ENCODE measurements at regions not wholly inside any gene's neighbourhood (a gene's known extent, or its start where the extent isn't known, plus 50 kb on each side); places are given as distances from the start of the nearest gene placed in this dataset.
A peak's percentile ranks its signal among the peaks of the same experiment; 100 is the strongest.
"Not testable (repeated sequence)": the region's sequence is repeated elsewhere in the genome, so short reads cannot be mapped to it uniquely, and the experiment has no call there.

DNA sequence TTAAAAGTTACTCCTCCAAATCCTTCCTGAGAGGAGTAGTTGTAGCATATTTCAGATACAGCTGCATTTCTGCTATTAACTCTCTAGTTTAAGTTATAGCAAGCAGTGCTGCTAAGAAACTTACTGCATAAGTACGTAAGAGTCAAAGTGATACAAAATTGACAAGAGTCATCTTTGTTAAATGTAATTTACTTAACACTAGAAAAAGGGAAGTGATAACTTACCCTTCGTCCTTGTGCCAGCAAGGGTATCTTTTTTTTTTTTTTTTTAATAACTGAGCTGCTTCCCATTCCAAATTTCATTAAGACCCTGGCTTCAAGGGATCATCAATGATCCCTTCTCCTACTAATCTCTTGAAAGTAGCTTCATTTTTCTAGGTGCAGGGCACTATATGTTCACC, 493.0 kb downstream of the PLCL1 start:
- no peak for DNase-seq (ENCODE audit: low read depth)

DNA sequence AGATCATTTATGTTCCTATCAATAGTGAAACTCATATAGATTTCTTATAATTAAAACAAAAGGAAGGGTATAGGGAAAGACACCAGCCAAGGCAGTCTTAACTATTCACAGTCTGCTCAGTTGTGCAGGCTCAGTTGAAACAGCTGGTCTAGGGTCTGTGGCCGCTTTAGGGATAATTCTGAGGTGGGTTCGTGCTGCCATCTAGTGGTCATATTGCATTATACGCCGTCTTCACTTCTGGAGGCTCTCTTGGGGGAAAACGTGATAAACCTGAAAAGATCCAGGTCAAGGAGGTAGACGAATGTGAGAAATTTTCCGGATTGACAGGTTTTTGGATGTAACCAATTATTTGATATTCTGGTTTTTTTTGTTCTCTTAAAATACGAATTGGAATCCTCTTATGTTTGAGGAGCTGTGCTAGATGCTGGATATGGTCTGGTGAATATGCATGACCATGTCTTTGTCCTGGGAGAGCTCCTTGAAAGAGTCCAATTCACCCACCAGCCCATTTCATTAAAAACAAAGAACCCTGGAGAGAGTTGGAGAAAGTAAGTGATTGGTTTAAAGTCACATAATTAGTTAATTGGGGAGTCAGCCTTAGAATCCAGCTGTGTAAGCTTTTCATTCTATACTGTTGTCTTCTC, 492.4 kb downstream of the PLCL1 start:
- peak; percentile 30 for DNase-seq (ENCODE audit: low read depth)

DNA sequence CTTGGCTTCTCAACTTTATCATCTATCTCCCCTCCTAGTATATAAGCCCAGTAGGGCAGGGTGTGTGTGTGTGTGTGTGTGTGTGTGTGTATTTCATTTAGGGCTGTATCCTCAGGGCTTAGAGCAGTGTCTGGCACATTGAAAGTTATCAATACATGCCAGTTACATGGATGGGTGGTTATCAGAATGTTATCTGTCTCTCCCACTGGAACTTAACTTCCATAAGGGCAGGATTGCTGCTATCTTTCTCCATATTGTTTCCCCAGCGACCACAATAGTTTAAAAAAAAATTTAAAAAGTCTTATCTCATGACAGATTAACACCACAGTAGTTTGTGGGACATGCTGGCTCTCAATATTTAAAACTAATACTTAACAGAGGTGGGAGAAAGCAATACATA, 488.9 kb downstream of the PLCL1 start:
- no peak for DNase-seq (ENCODE audit: low read depth)

DNA sequence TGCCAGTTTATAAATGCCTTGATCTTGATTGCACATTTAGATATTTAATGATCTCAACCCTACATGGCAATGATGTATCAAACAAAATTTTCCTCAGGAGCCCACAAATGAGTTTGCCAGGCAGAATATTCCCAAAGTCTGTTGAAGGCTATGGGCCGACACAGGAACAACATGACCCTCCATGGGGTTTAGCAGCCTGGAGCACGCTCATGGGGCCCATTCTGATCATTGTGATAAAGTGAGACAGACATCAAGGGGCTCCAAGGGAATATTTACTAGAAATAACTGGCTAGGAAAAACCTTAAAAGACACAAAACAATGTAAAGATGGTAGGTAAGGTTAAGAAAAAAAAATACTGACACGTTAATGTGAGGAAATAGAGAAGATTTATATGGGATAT, 485.4 kb downstream of the PLCL1 start:
- no peak for DNase-seq (ENCODE audit: low read depth)

DNA sequence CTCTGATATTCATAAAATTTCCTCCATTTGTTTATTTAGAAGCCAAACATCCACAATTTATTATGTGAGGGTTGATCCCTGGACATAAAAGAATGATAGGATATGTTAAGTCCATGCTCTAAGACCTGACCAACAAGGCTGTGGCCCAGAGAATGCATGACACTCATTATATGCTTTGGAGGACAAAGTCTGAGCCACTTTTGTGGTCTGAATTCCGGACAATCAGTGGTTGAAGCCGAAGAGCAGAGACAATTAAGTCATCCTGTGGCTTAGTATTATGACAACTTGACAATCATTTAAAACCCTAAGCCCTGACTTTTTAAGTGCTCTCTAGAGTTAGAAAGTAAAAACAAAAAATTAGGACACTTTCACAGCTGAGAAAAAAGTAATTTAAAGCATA, 483.3 kb downstream of the PLCL1 start:
- peak; percentile 72 for DNase-seq (ENCODE audit: low read depth)

DNA sequence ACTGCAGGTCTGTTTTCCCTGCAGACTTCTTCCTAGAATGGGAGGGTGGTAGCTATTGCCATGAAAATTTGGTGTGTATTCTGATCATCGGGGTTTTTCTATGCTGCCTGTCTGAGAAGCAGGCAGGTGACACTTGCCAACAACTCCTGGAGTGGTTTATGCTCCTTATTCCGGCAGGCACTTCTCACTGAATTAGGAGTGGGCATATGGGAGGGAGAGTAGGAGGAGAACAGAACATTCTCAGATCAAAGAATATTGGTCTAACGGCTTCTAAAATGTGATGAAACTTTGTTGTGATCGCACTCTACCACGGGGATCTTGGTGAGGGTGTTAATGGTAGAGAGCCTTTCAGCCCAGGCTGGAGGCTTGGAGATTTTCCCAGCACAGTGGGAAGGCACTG, 480.8 kb downstream of the PLCL1 start:
- no peak for DNase-seq (ENCODE audit: low read depth)

DNA sequence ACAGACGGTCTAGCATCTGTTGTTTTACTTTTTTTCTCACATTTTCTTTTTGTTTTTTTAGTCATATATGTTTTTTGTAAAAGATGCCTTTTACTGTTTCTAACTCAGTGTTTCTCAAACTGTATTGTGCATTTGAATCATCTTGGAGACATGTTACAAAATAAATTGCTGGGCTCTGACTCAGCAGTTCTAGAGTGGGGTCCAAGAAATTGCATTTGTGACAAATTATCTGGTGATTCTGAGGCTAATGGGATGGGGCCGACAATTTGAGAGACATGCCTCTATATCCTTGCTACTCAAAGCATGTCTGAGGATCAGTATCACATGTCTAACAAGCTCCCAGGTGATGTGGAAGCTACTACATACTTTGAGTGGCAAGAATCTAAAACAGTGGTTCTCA, 478.8 kb downstream of the PLCL1 start:
- peak; percentile 27 for DNase-seq (ENCODE audit: low read depth)

DNA sequence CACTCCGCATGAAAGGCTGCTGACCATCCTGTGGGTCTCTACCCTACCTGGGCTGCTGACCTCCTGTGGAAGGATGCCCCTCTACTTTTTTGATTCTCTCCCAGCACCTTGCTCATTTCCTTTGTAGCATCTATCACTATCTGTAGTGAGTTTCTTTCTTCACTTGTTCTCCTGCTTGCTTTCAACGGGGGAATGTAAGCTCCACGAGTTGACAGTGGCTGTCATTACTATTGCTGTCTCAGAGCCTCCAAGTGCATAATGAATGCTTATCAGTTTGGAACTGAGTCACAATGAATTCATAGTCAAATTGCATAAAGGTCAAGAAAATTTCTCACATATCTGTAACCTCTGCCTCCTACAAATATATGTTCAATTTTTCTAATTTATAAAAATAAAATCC, 477.7 kb downstream of the PLCL1 start:
- no peak for DNase-seq (ENCODE audit: low read depth)

DNA sequence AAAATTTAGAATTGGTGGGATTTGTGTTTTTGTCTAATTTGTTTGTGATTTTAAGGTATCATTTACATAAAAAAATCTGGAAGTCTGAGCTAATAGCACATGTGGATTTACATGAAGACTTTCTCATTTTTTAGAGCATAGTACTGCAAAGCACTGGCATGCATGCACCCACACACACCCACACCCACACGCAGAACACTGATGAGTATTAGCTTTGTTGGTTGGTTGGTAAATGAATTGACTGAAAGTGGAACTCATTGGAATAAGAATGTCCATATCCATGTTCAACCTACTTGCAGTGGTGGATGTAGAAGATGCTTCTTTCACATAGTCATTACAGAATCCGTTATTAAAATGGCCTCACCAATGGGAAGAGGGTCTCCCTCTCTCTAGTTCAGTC, 475.8 kb downstream of the PLCL1 start:
- no peak for DNase-seq (ENCODE audit: low read depth)

DNA sequence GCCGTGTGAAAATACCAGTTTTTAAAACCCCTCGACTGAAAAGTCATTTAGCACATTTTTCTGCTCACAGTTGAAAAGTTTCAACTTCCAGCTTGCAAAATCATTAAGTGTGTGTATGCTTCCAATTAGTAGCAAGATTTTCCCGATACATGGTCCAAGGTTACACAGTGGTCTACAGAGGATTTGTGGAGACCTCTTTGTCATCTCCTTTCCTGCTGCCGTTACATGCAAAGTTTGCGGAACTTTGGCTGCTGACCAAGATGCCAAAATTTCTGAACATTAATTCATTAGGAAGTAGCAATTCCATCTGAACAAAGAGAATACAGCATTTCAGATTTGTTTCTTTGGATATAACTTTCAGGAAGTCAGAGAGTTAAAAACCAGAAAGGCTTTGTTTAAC, 474.6 kb downstream of the PLCL1 start:
- DNase-seq (ENCODE audit: low read depth) = no peak

DNA sequence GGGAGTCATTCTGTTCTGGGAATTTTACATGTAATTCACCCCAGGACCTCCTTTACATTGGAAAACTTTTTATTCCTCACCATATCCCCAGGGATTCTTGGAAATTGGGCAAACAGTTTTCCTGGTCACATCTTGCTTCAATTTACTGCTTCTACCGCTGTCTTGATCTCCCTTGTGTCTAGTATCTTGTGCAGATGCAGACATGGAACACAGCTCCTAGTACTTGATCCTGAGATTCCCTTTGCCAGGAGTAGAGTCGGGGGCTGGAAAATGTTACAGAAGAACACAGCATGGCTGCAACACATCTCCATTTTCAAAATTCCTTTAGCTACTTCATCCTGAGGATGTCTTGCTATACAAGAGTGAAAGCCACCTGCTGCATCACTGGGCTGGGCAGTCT, 472.8 kb downstream of the PLCL1 start:
- no peak for DNase-seq (ENCODE audit: low read depth)

DNA sequence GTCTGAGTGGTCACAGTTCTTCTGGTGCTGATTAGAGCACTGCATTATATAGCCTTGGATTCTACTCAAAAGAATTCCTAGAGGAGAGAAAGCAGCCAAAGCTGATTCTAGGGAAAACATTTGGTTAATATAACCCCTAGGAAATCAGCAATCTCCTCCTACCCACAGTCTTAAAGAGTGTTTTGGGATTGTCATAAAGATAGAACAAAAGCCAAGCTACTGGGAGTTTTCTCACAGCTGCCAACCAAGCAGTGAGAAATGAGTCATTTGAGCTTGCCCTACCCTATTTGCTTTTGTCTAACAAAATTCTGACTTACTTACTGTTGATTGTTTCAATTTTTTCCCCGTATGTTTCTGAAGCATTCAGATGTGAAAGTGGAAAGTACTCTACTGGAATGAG, 469.3 kb downstream of the PLCL1 start:
- peak; percentile 40 for DNase-seq (ENCODE audit: low read depth)

DNA sequence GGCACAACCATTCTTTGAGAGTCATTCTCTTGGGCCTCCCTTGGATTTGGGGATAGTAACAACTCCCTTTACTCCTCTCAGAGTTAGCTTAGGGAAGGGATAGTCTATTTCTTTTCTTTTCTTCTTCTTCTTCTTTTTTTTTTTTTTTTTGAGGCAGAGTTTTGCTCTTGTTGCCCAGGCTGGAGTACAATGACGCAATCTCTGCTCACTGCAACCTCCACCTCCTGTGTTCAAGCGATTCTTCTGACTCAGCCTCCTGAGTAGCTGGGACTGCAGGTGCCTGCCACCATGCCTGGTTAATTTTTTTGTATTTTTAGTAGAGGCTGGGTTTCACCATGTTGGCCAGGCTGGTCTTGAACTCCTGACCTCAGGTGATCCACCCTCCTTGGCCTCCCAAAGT, 465.8 kb downstream of the PLCL1 start:
- not testable (repeated sequence) for DNase-seq (ENCODE audit: low read depth)

DNA sequence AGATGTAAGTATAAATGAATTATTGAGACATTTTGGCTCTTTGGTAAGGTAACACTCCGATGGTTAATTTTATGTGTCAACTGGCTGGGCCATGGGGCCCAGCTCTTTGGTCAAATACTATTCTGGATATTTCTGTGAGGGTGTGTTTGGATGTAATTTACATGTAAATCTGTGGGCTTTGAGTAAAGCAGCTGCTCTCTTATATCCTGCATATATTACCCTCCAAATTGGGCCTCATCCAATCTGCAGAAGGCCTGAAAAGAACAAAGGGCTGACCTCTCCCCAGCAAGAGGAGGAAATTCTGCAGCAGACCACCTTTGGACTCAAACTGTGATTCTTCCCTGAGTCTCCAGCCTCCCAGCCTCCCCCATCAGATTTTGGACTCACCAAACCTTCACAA, 464.1 kb downstream of the PLCL1 start:
- DNase-seq (ENCODE audit: low read depth) = no peak

DNA sequence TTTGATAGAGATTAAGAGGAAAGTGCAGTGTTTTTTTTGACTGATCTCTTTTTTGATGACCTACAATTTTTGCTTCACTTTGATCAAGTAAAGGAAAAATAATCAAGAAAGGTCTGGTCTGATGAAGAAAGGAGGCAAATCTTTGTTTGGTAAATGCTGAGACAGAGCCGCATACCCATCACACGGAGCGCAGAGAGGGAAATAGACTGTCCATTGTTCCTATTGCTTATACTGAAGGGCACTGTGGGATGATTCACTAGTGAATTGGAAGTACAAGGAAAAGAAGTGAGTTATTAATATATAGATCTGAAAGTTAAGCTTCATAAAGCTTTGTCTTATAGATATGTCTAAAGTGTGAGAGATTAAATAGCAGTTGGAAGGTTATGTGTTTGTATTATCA, 455.1 kb downstream of the PLCL1 start:
- DNase-seq (ENCODE audit: low read depth) = no peak

DNA sequence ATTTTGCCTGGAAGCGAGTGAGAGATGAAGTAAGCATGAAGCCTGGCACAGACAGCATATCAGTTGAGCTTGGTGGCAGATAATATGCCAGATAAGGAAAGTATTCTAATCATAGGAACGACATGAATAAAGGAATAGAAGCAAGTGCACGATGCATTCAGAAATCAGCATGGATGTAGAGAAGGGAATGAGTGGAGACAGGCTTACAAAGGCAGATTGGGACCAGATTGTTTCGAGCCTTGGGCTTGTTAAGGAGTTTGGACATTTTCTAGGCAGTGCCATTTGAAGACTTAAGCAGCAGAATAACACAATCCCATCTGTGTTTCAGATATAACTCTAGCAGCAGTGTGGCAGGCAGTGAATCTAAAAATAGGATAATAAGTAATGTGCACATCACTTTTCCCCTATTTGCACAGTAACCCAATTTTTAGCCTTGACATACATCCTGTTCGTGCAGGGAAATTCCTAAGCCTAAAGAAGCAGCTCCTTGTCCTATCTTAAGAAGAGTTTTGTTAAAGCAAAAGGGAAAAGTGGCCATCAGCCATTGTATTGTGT, 450.2 kb downstream of the PLCL1 start:
- no peak for DNase-seq (ENCODE audit: low read depth)

DNA sequence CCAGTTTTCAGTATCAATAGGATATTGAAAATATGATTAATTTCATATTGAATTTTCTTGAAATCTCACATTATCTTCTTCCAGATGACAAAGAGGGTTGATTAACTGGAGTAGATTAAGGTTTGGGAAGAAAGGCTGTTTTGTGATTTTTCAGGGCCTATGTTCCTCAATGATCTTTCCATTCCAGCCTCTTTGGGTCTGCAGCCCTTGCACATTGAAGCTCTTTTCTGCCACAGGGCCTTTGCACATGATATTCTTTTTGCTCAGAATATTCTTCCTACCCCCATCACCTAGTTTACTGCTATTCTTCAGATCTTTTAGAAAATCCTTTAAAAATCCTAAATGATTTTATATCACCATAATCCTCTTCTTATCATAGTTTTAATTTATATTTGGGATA, 449.6 kb downstream of the PLCL1 start:
- no peak for DNase-seq (ENCODE audit: low read depth)

DNA sequence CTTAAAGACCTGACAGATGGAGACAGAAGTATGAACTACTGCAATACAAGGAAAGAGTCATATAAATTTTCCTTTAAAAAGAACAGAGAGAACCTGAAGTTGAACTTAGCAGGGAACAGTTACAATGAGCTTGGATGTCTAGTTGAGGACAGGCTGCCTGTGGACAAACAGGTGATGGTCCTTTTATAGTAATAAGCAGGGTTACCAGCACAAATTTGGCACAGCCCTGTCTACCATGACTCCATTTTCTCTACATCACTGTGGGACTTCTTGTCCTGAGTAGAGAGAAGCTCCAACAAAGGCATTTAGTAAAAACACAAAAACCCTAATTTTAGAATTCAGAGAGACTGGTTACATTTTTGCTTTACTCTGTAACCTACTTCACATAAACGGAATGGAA, 448.1 kb downstream of the PLCL1 start:
- DNase-seq (ENCODE audit: low read depth) = no peak

DNA sequence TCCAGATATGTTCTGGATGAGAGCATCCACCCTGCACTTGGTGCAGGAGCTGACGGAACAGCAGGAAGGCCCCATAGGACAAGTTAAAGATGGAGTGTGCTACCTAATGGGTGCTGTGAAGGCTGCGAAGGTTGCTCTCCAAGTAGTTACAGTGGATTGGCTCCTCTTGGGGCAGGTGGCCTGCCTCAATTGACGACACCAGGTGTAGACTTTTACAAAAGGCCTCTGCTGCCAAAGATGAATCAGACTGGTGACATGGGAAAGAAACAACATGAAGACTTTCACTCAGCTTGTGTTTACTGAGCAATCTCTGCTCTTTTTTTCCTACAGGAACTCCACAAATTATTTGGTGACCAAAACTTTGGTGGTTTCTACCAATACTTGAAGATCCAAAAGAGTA, 437.7 kb downstream of the PLCL1 start:
- no peak for DNase-seq (ENCODE audit: low read depth)

DNA sequence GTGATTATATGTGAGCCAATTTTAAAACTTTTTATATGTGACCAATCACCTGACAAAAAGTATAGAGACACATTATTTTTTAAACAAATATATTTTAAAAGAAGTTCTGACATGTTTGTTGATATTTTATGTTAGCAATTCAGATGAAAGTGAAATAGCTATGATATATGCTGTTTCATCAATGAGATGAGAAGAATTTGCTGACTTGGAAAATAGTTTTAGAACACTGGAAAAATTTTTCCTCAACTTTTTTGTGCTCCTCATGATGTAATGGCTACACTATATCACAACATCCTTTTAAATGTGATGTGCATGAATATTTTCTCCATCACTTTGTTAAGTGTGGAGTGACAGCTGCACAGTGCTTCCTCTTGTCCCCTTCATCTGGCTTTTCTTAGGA, 434.0 kb downstream of the PLCL1 start:
- DNase-seq (ENCODE audit: low read depth) = no peak

DNA sequence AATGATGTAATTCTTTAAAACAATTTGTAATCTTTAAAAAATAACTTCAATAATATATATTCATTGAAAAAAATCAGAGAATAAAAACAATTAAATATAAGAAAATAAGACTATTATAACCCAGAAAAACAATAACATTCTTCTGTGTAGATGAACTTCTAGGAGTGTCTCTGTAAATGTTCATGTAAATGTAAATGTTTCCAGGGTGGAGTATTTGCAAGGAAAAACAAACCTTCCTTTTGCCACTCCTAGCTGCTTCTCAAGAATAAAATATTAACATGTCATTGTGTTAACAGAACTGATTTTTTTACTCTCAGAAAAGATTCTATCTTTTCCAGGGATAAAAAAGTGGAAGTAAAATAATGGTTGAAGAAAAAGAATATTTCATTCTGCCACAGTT, 431.9 kb downstream of the PLCL1 start:
- no peak for DNase-seq (ENCODE audit: low read depth)

DNA sequence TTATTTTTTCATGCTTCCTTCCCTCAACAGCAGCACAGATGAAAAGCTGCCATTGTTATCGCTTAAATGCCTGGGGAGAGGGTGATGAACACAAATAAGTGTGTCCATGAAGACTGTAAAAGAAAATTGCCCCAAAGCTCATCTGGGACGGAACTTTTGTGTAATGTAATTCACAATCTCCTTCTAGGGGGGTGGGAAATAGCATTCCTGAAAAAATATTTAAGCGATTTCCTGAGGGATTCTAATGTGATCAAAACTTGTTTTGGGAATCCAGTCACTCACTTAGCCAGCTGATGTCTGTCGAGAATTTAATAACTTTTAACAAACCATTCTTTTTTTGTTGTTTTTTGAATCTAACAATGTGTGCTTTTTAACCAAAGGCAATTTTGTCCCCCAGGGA, 427.9 kb downstream of the PLCL1 start:
- DNase-seq (ENCODE audit: low read depth) = no peak

DNA sequence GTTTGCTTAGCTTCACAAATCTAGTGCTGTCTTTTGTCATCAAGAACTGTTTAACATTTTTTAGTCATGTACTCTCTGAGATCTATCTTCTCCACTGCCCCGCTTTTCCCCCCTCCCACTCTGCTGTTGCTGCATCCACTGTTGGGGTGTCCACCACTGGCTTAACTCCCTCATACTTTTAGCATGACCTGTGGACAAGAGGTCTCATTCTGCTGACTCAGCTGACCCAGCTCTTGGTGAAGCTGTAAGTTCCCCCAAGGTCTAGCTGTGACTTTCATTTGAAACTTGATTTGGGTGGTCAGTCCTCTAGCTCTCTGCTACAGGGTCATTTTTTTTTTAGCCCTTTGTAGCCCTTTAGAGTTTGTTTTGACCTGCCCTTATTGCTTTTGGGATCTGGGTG, 427.2 kb downstream of the PLCL1 start:
- no peak for DNase-seq (ENCODE audit: low read depth)
